GM21423 (cell line): ENCODE measurements at regions not wholly inside any gene's neighbourhood (a gene's known extent, or its start where the extent isn't known, plus 50 kb on each side); places are given as distances from the start of the nearest gene placed in this dataset.
"Not testable (repeated sequence)": the region's sequence is repeated elsewhere in the genome, so short reads cannot be mapped to it uniquely, and the experiment has no call there.

Source experiments
- ATAC-seq: cut with Tn5 transposase; IDR thresholded peaks from one replicate; pipeline ENCODE4 v1.9.1; 2021; ENCODE audit warnings: mild to moderate bottlenecking, moderate library complexity; ENCODE audit not compliant: unreplicated experiment

GRCh38 chr2:6184532-6185292, 492.5 kb downstream of the SOX11 start:
- no peak for ATAC-seq

- ATAC-seq, result no peak
These were observed 494.4 kb downstream of the SOX11 start for GRCh38 chr2:6186332-6187151.

- no peak for ATAC-seq
These were observed 504.3 kb downstream of the SOX11 start for GRCh38 chr2:6196449-6196848.

GRCh38 chr2:6198370-6198919, 506.3 kb downstream of the SOX11 start:
- ATAC-seq, result not testable (repeated sequence)

- no peak for ATAC-seq
These were observed 510.6 kb downstream of the SOX11 start for GRCh38 chr2:6202756-6203155.

- ATAC-seq, result no peak
These were observed 511.2 kb downstream of the SOX11 start for GRCh38 chr2:6203291-6203959.

- ATAC-seq, result no peak
These were observed 514.7 kb downstream of the SOX11 start for GRCh38 chr2:6206882-6207281.

- no peak for ATAC-seq
These were observed 519.1 kb downstream of the SOX11 start for GRCh38 chr2:6211236-6211635.

- ATAC-seq, result no peak
These were observed 520.3 kb downstream of the SOX11 start for GRCh38 chr2:6212491-6212890.

GRCh38 chr2:6213056-6213780, 521.0 kb downstream of the SOX11 start:
- ATAC-seq, result no peak

GRCh38 chr2:6214471-6214870, 522.3 kb downstream of the SOX11 start:
- ATAC-seq, result no peak

GRCh38 chr2:6215053-6215452, 522.9 kb downstream of the SOX11 start:
- ATAC-seq, result no peak

- no peak for ATAC-seq
These were observed 524.0 kb downstream of the SOX11 start for GRCh38 chr2:6216234-6216633.

GRCh38 chr2:6218926-6219325, 526.7 kb downstream of the SOX11 start:
- no peak for ATAC-seq

- no peak for ATAC-seq
These were observed 527.7 kb downstream of the SOX11 start for GRCh38 chr2:6219906-6220305.

GRCh38 chr2:6222296-6222695, 530.1 kb downstream of the SOX11 start:
- ATAC-seq, result no peak

GRCh38 chr2:6224267-6224666, 532.1 kb downstream of the SOX11 start:
- ATAC-seq, result peak; percentile 85

- no peak for ATAC-seq
These were observed 536.1 kb downstream of the SOX11 start for GRCh38 chr2:6228251-6228650.

- no peak for ATAC-seq
These were observed 539.0 kb downstream of the SOX11 start for GRCh38 chr2:6231166-6231565.

GRCh38 chr2:6233993-6234392, 541.8 kb downstream of the SOX11 start:
- ATAC-seq, result no peak

GRCh38 chr2:6234702-6235101, 542.5 kb downstream of the SOX11 start:
- ATAC-seq, result no peak
